ENCODE measurements at regions not wholly inside any gene's neighbourhood (a gene's known extent, or its start where the extent isn't known, plus 50 kb on each side); places are given as distances from the start of the nearest gene placed in this dataset.

DNA sequence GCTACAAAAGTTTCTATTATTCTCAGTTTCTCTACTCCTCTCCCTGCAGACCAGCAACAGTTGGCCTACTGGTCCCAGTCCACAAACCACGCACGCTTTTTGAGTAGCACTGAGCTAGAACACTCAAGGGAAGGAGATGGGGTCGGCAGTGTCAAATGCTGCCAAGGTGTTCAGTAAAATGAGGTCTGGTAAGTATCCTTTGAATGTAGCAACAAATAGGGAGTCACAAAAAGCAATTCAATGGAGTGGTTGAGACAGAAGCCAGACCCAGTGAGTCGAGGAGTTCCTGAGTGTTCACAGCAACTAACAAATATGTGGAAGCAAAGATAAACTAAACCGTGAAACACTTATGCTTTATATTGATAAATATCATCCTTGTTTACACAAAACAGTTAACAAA is 355.7 kb downstream of the MID1IP1 start:
- TF ChIP-seq POLR2A (IDR thresholded peaks at IDR 0.05), result no peak
- TF ChIP-seq, protein P1, sequence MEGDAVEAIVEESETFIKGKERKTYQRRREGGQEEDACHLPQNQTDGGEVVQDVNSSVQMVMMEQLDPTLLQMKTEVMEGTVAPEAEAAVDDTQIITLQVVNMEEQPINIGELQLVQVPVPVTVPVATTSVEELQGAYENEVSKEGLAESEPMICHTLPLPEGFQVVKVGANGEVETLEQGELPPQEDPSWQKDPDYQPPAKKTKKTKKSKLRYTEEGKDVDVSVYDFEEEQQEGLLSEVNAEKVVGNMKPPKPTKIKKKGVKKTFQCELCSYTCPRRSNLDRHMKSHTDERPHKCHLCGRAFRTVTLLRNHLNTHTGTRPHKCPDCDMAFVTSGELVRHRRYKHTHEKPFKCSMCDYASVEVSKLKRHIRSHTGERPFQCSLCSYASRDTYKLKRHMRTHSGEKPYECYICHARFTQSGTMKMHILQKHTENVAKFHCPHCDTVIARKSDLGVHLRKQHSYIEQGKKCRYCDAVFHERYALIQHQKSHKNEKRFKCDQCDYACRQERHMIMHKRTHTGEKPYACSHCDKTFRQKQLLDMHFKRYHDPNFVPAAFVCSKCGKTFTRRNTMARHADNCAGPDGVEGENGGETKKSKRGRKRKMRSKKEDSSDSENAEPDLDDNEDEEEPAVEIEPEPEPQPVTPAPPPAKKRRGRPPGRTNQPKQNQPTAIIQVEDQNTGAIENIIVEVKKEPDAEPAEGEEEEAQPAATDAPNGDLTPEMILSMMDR (IDR thresholded peaks at IDR 0.05), result no peak
- TF ChIP-seq EP300 (IDR thresholded peaks at IDR 0.05), result no peak
- H3K9me3 ChIP-seq, result no peaks in the 10 kb centered on the region
- no peak for DNase-seq (ENCODE audit: low spot score in 2 of 2)
- no peak overlapping the region for H3K27ac ChIP-seq
- H3K4me3 ChIP-seq, result no peak overlapping the region
- H3K36me3 ChIP-seq, result no peaks in the 10 kb centered on the region
- WGBS, 2 donors, result 30 to 37% methylated on average over 5 of the region's 5 CpGs
- H3K27me3 ChIP-seq, result peaks cover 0 to 2% of the 10 kb centered on the region in 2 donors
- no peaks in the 10 kb centered on the region for H3K4me1 ChIP-seq

DNA sequence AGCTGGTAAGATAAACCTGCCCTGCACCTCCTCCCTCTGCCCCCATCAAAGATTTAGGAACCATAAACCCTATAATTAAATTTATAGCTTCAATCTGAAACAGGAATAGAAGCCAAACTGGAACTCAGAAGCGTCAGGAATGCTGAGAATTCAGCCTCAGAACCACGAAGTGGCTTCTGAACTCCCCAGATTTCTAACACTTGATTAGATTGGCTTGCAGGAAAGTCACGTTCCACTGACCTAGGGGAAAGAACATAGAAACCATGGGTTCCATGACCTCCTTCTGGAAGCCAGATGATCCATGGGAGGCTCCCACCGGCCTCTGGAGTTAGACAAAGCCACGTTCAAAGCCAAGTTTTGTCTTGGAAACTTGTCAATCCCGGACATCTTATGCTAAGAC is 356.5 kb downstream of the MID1IP1 start:
- DNase-seq (ENCODE audit: low spot score in 2 of 2), result no peak
- Histone ChIP-seq H3K27ac (no peak overlapping the region), H3K36me3 (no peaks in the 10 kb centered on the region), H3K27me3 (peaks cover 0 to 2% of the 10 kb centered on the region in 2 donors), H3K4me3 (no peak overlapping the region), H3K4me1 (peaks cover 0 to 7% (median 0%) of the 10 kb centered on the region in 4 donors), H3K9me3 (no peaks in the 10 kb centered on the region)
- WGBS, 2 donors, result 5 to 24% methylated on average over 6 of the region's 6 CpGs
- TF ChIP-seq POLR2A (IDR thresholded peaks at IDR 0.05) (no peak), EP300 (IDR thresholded peaks at IDR 0.05) (no peak)
- TF ChIP-seq, protein P1 (IDR thresholded peaks at IDR 0.05), result no peak

DNA sequence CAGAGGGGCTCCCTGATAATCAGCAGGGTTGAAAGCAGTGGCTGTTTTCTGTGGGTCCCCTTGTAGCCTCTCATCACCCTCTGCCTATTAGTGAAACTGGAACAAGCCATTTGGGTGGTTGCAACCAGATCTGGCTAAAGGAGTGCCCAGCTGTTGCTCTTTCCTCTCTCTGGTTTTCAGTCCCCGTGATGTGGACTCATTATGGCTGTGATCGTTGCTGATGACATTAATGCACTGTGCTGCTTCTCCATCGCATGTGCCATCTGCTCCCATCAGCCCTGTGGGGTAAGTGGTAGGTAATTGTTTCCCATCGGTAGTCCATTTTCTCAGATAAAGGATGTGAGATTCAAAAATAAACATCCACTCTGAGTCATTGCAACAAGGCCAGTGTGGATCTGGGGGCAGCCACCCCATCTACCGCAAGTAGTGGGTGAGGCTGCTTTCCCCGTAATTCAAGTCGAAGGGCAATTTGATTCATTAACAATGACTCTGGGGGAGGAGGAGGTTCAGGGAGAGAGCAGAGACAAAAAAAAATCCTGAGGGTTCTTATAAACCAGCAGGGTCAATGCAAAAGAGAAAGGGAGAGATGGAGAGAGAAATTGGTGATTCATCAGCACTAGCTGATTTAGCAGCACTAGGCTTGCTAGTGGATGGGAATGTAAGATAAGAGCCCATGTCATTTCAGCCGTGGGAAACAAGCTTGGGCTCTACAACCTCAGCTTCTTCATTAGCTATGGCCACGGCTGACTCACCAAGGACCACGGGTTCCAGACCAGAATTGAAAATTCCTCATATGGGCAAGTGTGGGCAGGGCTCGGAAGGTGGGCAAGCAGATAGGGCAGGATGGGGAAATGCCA is 357.8 kb downstream of the MID1IP1 start:
- no peak for DNase-seq (ENCODE audit: low spot score in 2 of 2)
- no peak overlapping the region for H3K27ac ChIP-seq
- no peaks in the 10 kb centered on the region for H3K9me3 ChIP-seq
- H3K4me1 ChIP-seq, result peaks cover 0 to 8% (median 0%) of the 10 kb centered on the region in 4 donors
- WGBS, 2 donors, result 38 to 63% methylated on average over 10 to 11 of the region's 11 CpGs
- no peak overlapping the region for H3K4me3 ChIP-seq
- no peaks in the 10 kb centered on the region for H3K36me3 ChIP-seq
- H3K27me3 ChIP-seq, result peaks cover 0 to 2% of the 10 kb centered on the region in 2 donors
- TF ChIP-seq POLR2A (IDR thresholded peaks at IDR 0.05), result no peak
- TF ChIP-seq EP300 (IDR thresholded peaks at IDR 0.05), result no peak
- TF ChIP-seq, protein P1 (IDR thresholded peaks at IDR 0.05), result no peak

DNA sequence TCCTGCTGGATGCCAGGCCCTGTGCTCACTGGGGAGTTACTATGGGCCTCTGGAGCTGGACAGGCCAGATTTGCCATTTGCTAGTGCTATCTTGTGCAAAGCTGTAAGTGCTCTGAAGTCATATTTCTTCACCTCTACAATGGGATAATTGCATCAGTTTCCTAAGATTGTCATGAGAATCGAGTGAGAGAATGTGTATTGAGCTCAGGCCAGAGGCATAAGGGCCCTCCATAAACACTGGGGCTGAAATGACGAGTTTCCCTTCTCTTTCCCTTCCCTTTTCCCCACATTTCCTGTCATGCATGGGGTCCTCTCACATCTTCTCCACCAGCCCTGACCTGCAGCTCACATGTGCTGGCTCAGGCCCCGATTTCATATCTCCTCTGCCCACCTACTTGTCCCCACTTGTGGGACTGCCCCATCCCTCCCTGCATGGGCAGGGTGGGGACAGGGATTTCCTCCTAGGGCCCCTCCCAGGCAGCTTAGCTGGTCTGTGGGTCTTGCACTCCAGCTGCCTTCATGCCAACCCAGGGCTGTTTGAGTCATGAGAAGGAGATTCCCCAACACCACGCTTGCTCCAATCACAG is 358.8 kb downstream of the MID1IP1 start:
- H3K4me1 ChIP-seq, result peaks cover 0 to 8% (median 0%) of the 10 kb centered on the region in 4 donors
- no peak overlapping the region for H3K27ac ChIP-seq
- no peak overlapping the region for H3K4me3 ChIP-seq
- peaks cover 0 to 2% of the 10 kb centered on the region in 2 donors for H3K27me3 ChIP-seq
- H3K36me3 ChIP-seq, result no peaks in the 10 kb centered on the region
- no peak for TF ChIP-seq EP300 (IDR thresholded peaks at IDR 0.05)
- no peak for TF ChIP-seq POLR2A (IDR thresholded peaks at IDR 0.05)
- TF ChIP-seq, protein P1 (IDR thresholded peaks at IDR 0.05), result no peak
- no peaks in the 10 kb centered on the region for H3K9me3 ChIP-seq
- no peak for DNase-seq (ENCODE audit: low spot score in 2 of 2)
- 79 to 91% methylated on average over 4 of the region's 4 CpGs for WGBS, 2 donors

DNA sequence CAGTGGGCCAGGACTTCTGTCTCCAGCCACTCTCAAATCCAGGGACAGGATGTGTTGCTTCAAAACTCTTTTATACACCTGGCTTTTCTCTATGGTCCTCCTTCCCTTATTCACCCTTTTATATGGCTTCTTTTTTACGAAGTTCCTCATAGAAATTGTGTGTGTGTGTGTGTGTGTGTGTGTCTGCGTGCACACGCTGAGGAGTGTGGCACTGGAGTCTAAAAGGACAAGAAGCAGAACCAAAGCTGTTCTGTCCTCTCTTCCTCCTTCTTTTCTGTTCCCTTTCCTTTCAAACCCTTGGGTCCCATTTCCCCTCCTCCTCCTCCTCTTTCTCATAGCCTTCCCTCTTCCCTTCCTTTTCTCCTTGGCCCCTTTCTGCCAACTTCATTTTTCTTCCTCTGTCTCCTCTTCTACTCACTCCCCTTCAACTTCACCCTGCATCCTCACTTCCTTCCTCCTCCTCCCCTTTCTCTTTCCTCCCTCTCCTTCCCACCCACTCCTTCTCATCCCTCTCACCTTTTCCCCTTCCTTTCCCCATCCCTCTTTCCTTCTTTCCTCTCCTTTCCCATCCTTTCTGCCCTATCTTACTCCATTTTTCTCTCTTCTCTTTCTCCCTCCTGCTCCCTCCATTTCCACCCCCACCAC is 360.5 kb downstream of the MID1IP1 start:
- DNase-seq (ENCODE audit: low spot score in 2 of 2), result no peak
- H3K4me3 ChIP-seq, result no peak overlapping the region
- H3K27ac ChIP-seq, result no peak overlapping the region
- WGBS, 2 donors, result 64 to 88% methylated on average over 3 of the region's 3 CpGs
- H3K36me3 ChIP-seq, result no peaks in the 10 kb centered on the region
- H3K4me1 ChIP-seq, result peaks cover 0 to 8% (median 0%) of the 10 kb centered on the region in 4 donors
- TF ChIP-seq, protein P1 (IDR thresholded peaks at IDR 0.05), result no peak
- no peak for TF ChIP-seq EP300 (IDR thresholded peaks at IDR 0.05)
- TF ChIP-seq POLR2A (IDR thresholded peaks at IDR 0.05), result no peak
- no peaks in the 10 kb centered on the region for H3K9me3 ChIP-seq
- peaks cover 2 to 6% of the 10 kb centered on the region in 2 donors for H3K27me3 ChIP-seq
